ENCODE measurements at regions not wholly inside any gene's neighbourhood (a gene's known extent, or its start where the extent isn't known, plus 50 kb on each side); places are given as distances from the start of the nearest gene placed in this dataset.

- 91% methylated on average over 2 of the region's 2 CpGs for WGBS
- TF ChIP-seq EP300 (IDR thresholded peaks at IDR 0.05) (no peak), CTCF (IDR thresholded peaks at IDR 0.05) (no peak), POLR2A (IDR thresholded peaks at IDR 0.05; ENCODE audit: low read depth) (no peak), POLR2AphosphoS5 (IDR thresholded peaks at IDR 0.05) (no peak)
- H3K36me3 ChIP-seq = no peaks in the 10 kb centered on the region
Measured at GRCh38 chr3:177976866-177977265, 559.4 kb upstream of the KCNMB2 start.

GRCh38 chr3:177977381-177978158, 558.7 kb upstream of the KCNMB2 start:
- TF ChIP-seq EP300 (IDR thresholded peaks at IDR 0.05) (no peak), CTCF (IDR thresholded peaks at IDR 0.05) (no peak), POLR2A (IDR thresholded peaks at IDR 0.05; ENCODE audit: low read depth) (no peak), POLR2AphosphoS5 (IDR thresholded peaks at IDR 0.05) (no peak)
- Histone ChIP-seq H3K36me3 (no peaks in the 10 kb centered on the region), H3K27ac (replicated peaks in 1 of 4) (no peak overlapping the region), H3K27me3 (no peaks in the 10 kb centered on the region), H3K4me3 (no peak overlapping the region), H3K9me3 (no peaks in the 10 kb centered on the region), H3K4me1 (peaks cover 0 to 20% (median 10%) of the 10 kb centered on the region in 4 donors)
- intact Hi-C loops (cut with DNase I) = no loop called here
- no peak for DNase-seq (ENCODE audit: extremely low spot score)
- WGBS = 90% methylated on average over 2 of the region's 2 CpGs

More at GRCh38 chr3:177976866-177977265, 559.4 kb upstream of the KCNMB2 start:
- intact Hi-C loops (cut with DNase I) = no loop called here
- no peak overlapping the region for H3K4me3 ChIP-seq
- no peak for DNase-seq (ENCODE audit: extremely low spot score)
- no peaks in the 10 kb centered on the region for H3K9me3 ChIP-seq
- peaks cover 0 to 14% (median 8%) of the 10 kb centered on the region in 4 donors for H3K4me1 ChIP-seq
- no peaks in the 10 kb centered on the region for H3K27me3 ChIP-seq
- H3K27ac ChIP-seq (replicated peaks in 1 of 4) = no peak overlapping the region

DNA sequence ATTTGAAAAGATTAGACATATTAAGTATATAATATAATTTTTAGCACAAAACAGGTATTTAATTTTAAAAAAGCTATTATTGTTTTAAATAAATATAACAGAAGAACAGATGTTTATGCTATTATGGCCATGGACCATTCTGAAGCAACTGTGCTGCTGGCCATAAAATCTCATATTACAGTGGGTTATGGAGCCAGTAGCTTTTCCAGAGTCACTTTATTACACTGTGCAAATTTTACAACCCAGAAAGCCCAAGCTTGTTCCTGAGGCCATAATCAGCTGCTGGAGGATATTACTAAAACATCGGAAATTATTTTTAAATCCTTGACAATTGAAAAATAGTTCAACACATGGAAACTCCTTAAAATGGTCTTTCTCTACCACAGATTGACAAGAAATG, 557.3 kb upstream of the KCNMB2 start:
- Histone ChIP-seq H3K9me3 (no peaks in the 10 kb centered on the region), H3K27ac (replicated peaks in 1 of 4) (no peak overlapping the region), H3K4me1 (peaks cover 0 to 8% (median 4%) of the 10 kb centered on the region in 4 donors), H3K4me3 (no peak overlapping the region), H3K27me3 (no peaks in the 10 kb centered on the region), H3K36me3 (no peaks in the 10 kb centered on the region)
- DNase-seq (ENCODE audit: extremely low spot score) = no peak
- TF ChIP-seq POLR2AphosphoS5 (IDR thresholded peaks at IDR 0.05) (no peak), POLR2A (IDR thresholded peaks at IDR 0.05; ENCODE audit: low read depth) (no peak), EP300 (IDR thresholded peaks at IDR 0.05) (no peak), CTCF (IDR thresholded peaks at IDR 0.05) (no peak)
- WGBS = 94% methylated on average over 1 of the region's 1 CpG
- intact Hi-C loops (cut with DNase I) = no loop called here

GRCh38 chr3:177979703-177980102, 556.5 kb upstream of the KCNMB2 start:
- Histone ChIP-seq H3K36me3 (no peaks in the 10 kb centered on the region), H3K27me3 (no peaks in the 10 kb centered on the region), H3K4me3 (no peak overlapping the region), H3K4me1 (peaks cover 0 to 8% (median 4%) of the 10 kb centered on the region in 4 donors), H3K27ac (replicated peaks in 1 of 4) (no peak overlapping the region), H3K9me3 (no peaks in the 10 kb centered on the region)
- no peak for TF ChIP-seq CTCF (IDR thresholded peaks at IDR 0.05)
- no peak for TF ChIP-seq POLR2AphosphoS5 (IDR thresholded peaks at IDR 0.05)
- DNase-seq (ENCODE audit: extremely low spot score) = no peak
- 62% methylated on average over 1 of the region's 1 CpG for WGBS
- intact Hi-C loops (cut with DNase I) = no loop called here

DNA sequence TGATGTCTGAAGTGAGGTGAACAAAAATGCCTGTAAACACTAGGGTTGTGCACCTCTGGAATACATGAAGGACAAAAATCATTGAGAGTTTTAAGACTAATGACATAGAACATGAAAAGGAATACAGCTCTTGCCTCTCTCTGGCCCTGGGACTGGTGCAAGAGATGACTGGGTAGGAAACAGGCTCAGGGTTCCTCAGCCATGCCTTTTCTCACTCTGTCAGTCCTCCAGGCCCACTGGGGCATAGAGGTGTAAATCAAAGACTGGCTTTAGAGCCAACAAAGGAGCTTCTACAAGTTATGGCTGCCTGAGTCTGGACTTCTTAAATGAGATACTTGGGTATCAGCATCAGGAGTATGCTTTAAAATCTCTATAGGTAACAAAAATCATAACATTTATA, 554.7 kb upstream of the KCNMB2 start:
- Histone ChIP-seq H3K4me1 (peaks cover 0 to 8% (median 4%) of the 10 kb centered on the region in 4 donors), H3K27me3 (no peaks in the 10 kb centered on the region), H3K9me3 (no peaks in the 10 kb centered on the region), H3K36me3 (no peaks in the 10 kb centered on the region), H3K4me3 (no peak overlapping the region), H3K27ac (replicated peaks in 1 of 4) (no peak overlapping the region)
- TF ChIP-seq POLR2AphosphoS5 (IDR thresholded peaks at IDR 0.05) (no peak), POLR2A (IDR thresholded peaks at IDR 0.05; ENCODE audit: low read depth) (no peak), CTCF (IDR thresholded peaks at IDR 0.05) (no peak)
- DNase-seq (ENCODE audit: extremely low spot score) = no peak
- intact Hi-C loops (cut with DNase I) = no loop called here
